A172 (cell line): ENCODE measurements at regions not wholly inside any gene's neighbourhood (a gene's known extent, or its start where the extent isn't known, plus 50 kb on each side); places are given as distances from the start of the nearest gene placed in this dataset.
A peak's percentile ranks its signal among the peaks of the same experiment; 100 is the strongest.
"Not testable (repeated sequence)": the region's sequence is repeated elsewhere in the genome, so short reads cannot be mapped to it uniquely, and the experiment has no call there.

Source experiments
- DNase-seq: peaks from one replicate; pipeline ENCODE4 v3.0.0-alpha.2; 2015; ENCODE audit warnings: low spot score

- no peak for DNase-seq
Observed at GRCh38 chr4:117691572-117692351, 342.5 kb upstream of the NDST3 start.

DNA sequence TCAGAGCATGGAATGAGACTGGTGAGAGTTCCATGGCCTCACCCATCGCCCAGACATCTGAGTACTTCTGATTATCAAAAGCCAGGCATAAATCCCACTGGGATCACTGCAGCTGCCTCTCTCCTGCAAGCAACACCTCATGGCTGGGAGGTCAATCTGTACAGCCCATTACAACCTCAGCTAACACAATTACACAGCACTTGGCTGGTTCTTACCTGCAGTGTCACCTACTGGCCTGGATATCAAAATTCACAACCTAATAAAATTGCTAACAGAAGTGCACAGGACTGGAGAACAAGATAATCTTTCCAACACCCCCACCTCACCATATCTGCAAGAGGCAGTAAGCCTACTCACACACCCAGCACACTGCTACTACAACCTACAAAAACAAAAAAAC is 341.7 kb upstream of the NDST3 start:
- no peak for DNase-seq

GRCh38 chr4:117699595-117699994 is 334.7 kb upstream of the NDST3 start:
- no peak for DNase-seq

- peak; percentile 1 for DNase-seq
Observed at GRCh38 chr4:117700111-117700892, 334.0 kb upstream of the NDST3 start.

GRCh38 chr4:117702353-117702752 is 331.9 kb upstream of the NDST3 start:
- no peak for DNase-seq

- no peak for DNase-seq
Observed at GRCh38 chr4:117704721-117705120, 329.6 kb upstream of the NDST3 start.

- no peak for DNase-seq
Observed at GRCh38 chr4:117740736-117741135, 293.6 kb upstream of the NDST3 start.

- not testable (repeated sequence) for DNase-seq
Observed at GRCh38 chr4:117745379-117745778, 288.9 kb upstream of the NDST3 start.

DNA sequence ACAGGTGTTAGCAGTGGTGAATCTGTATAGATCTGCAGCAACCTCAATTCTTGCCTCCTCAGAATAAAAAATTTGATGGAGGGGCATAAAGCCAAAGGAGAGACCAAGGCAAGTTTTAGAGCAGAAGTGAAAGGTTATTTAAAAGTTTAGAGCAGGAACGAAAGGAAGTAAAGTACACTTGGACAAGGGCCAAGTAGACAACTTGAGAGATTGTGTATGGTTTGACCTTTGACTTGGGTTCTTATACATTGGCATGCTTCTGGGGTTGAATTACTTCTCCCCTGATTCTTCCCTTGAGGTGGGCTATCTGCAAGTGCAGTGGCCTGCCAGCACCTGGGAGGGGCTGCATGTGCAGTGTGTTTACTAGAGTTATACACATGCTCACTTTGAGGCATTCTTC is 278.8 kb upstream of the NDST3 start:
- DNase-seq = no peak

GRCh38 chr4:117768610-117769009 is 265.7 kb upstream of the NDST3 start:
- no peak for DNase-seq

GRCh38 chr4:117770269-117771102 is 263.8 kb upstream of the NDST3 start:
- DNase-seq = no peak

DNA sequence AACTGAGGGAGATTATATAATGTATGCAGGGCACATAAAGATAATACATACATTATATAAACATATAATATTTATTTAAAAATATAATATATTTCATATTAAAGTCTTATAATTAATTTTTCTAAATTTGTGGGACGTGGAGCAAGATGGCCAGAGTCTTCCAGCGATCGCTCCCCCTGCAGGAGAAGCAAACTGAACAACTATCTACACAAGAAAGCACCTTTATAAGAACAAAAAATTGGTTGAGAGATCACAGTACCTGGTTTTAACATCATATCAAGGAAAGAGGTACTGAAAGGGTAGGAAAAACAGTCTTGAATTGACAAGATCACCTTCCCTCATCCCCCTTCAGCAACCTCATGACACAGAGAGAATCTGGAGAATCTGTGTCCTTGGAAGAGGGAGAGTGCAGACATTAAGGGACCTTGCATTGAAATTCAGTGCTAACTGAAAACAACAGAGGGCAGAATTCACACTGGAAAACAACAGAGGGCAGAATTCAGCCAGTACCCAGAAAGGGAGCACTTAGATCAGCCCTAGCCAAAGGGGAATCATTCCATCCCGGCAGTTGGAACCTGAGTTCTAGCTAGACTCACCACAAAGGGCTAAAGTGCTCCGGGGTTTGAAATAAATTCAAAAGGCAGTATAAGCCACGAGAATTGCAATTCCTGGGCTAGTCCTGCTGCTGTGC is 262.5 kb upstream of the NDST3 start:
- DNase-seq = no peak

DNA sequence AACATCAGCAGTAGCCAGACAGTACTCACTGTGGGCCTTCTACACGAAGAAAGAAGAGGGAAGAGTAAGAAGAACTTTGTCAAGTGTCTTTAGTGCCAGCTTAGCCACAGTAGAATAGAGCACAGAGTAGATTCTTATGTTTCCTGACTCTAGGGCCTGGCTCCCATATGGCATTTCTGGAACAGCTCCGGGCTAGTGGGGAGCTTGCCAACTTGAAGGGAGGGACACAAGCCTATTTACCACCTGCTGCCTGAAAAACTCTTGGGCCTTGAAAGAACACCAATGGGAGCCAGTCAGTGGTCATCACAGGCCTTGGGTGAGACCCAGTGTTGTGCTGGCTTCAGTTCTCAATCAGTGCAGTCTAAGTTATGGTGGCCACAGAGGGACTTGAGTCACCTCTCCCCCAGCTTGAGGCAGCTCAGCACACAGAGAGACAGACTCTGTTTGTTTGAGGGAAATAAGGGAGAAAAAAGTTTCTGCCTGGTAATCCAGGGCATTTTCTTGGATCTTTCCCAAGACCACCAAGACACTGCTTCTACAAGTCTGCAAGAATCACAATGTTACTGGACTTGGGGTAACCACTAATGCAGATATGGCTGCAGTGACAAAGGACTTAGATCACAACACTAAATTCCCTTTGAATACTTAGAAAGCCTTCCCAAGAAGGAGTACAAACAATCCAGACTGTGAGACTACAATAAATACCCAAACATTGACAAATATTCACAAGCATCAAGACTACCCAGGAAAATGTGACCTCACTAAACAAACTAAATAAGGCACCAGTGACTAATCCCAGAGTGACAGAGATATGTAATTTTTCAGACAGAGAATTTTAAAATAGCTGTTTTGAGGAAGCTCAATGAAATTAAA is 261.0 kb upstream of the NDST3 start:
- DNase-seq = peak; percentile 18

GRCh38 chr4:117777721-117778120 is 256.6 kb upstream of the NDST3 start:
- peak; percentile 33 for DNase-seq

DNA sequence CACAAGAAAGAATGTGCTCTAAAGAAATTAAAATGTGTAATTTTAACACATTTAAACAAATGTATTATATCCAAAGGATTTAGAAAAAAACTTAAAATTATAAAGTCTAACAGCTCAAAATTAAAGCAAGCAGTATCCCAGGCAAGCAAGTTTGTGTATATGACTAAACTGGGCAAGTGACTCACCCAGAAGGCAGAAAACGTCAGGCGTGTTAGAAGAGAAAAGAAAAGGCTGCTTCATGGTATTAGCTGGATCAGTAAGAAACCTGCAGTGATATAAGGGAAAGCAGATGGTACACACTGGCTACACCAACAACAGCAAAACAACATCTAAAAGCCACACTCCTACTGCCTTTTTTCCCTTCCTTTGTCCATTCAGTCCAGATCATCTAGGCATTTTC is 250.6 kb upstream of the NDST3 start:
- DNase-seq = peak; percentile 30

DNA sequence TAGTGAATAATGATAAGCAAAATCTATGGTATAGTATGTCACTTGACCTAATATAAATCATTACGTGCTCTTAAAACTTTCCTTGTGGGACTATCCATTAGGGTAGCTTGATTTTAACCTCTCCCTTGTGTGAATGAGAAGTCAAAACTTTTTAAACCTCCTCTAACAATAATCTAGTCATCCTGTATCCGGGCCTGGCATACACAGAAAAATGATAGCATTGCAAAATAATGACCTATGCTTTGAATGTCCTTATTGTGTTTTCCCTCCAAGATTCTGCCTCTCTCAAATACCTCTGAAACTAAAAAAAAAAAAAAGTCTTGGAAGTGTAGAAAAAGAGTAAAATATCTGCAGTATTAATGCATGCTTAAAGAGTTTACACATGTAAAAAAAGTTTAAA is 250.0 kb upstream of the NDST3 start:
- no peak for DNase-seq

- no peak for DNase-seq
Observed at GRCh38 chr4:117786566-117786965, 247.7 kb upstream of the NDST3 start.

DNA sequence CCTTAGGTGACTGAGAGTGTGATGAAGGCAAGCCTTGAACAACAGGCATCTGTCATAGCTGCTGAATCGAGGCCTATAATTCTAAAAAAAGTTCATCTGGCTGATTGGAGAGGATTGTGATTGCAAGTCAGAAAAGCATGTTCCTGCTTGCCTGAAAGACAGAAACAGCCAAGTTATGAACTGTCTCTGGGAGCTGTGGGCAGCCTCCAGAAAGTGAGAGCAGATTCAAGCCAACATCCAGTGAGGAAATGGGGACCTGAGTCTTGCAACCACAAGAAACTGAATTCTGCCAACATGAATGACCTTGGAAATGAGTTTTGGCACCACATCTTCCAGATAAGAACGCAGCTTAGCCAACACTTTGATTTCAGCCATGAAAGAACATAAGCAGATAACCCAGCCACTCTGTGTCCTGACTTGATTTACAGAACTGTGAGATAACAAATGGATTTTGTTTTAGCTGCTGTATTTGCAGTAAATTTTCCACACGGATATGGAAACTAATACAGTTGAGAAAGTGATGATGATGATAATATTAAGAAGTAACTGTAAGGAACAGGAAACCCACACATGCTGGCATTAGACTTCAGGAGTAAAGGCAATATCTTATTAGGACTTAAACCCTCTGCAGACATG is 240.3 kb upstream of the NDST3 start:
- DNase-seq = no peak

DNA sequence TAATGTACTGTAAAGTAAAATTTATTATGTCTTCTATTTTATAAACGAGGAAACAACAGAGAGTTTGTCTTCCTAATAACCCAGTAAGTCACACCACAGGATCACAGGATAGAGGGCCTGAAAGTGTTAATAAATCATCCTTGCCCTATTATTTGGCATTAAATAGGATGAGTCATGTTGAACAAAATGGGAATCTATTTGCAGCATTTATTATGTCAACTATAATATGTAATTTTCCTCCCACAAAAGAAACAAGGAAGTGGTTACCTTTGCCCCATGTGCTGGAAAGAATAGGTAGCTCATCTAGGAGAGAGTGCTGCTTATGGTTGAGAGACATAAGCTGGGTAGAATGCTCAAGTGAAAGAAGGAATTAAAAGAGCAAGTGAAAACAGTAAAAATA is 237.6 kb upstream of the NDST3 start:
- peak; percentile 16 for DNase-seq

DNA sequence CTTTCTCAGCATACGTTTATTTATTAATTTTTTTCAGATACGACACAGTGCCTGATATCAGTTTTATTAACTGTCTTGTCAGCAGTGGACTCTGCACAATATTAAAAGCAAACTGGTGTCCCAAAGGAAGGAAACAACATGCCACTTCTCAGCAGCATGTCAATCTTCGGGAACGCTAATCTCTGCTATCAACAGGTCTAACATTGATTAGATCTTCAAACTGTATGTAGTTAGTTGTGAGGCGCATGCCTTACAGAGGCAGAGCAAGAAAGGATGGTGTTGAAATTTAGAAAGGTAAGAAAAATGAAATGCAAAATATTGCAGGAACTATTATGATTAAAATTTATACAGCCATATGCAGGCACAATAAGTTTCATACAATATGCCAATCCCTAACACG is 233.7 kb upstream of the NDST3 start:
- no peak for DNase-seq
